Ascending aorta (tissue), 2 donors: ENCODE measurements at regions not wholly inside any gene's neighbourhood (a gene's known extent, or its start where the extent isn't known, plus 50 kb on each side); places are given as distances from the start of the nearest gene placed in this dataset.

Experiments
- DNase-seq, 2 donors: peaks; one replicate each; pipeline ENCODE4 v3.0.0-alpha.2; 2019; ENCODE audit warnings: low spot score in 2 of 2
- H3K27ac ChIP-seq, 2 donors: fragments of 200-600 bp; sonication (generic); one replicate each; pipeline ENCODE4 v1.5.1; 2016 to 2017; ENCODE audit warnings: mild to moderate bottlenecking in 1 of 2
- H3K27me3 ChIP-seq: fragments of 200-600 bp; sonication (generic); one replicate; pipeline ENCODE4 v1.5.1; 2017
- H3K36me3 ChIP-seq, 2 donors: fragments of 200-600 bp; sonication (generic); one replicate each; pipeline ENCODE4 v1.5.1; 2016
- H3K4me1 ChIP-seq, 2 donors: fragments of 200-600 bp; sonication (generic); one replicate each; pipeline ENCODE4 v1.5.1; 2016 to 2017; ENCODE audit warnings: mild to moderate bottlenecking in 1 of 2
- H3K4me3 ChIP-seq, 2 donors: fragments of 200-600 bp; sonication (generic); one replicate each; pipeline ENCODE4 v1.5.1; 2016 to 2017; ENCODE audit warnings: mild to moderate bottlenecking in 1 of 2
- H3K9me3 ChIP-seq, 2 donors: fragments of 200-600 bp; sonication (generic); one replicate each; pipeline ENCODE4 v1.5.1; 2016
- intact Hi-C: fragments of 100-400 bp; cut with DNase I; formaldehyde crosslinking; loops from one replicate; pipeline ENCODE4 v1.15.1; 2023
- TF ChIP-seq, protein P1 (sequence below), 3 experiments: fragments of 200-600 bp in 2 of 3; fragments of 450-650 bp in 1 of 3; sonication (generic) in 2 of 3; IDR thresholded peaks; one replicate each; pipeline ENCODE4 v1.5.1; 2016 to 2019; ENCODE audit warnings: antibody characterized with exemption in 3 of 3, mild to moderate bottlenecking in 1 of 3, moderate library complexity in 1 of 3

DNA sequence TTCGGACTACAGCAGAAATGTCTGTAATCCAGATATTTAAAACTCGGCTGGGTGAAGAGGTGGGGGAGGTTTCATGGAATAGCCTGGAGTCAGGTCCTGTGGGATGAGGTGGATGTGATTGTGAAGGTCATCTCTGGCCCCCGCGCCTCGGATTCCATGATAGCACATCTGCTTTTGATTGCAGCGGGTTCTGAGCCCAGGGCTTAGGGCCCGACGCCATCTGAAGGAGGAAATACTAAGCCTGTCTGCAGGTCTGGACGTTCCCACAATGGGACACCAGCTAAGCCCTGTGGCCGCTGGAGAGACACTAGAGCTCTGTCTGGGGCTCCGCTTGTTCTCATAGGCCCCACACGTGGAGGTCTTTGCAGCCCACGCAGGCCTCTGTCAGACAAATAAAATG is 328.7 kb downstream of the CXCL12 start:
- Histone ChIP-seq H3K36me3 (no peaks in the 10 kb centered on the region), H3K27me3 (no peaks in the 10 kb centered on the region), H3K4me1 (peaks cover 0 to 3% of the 10 kb centered on the region in 2 donors), H3K9me3 (no peaks in the 10 kb centered on the region), H3K27ac (no peak overlapping the region), H3K4me3 (no peak overlapping the region)
- intact Hi-C loops, result no loop called here
- DNase-seq, result no peak
- TF ChIP-seq, protein P1, sequence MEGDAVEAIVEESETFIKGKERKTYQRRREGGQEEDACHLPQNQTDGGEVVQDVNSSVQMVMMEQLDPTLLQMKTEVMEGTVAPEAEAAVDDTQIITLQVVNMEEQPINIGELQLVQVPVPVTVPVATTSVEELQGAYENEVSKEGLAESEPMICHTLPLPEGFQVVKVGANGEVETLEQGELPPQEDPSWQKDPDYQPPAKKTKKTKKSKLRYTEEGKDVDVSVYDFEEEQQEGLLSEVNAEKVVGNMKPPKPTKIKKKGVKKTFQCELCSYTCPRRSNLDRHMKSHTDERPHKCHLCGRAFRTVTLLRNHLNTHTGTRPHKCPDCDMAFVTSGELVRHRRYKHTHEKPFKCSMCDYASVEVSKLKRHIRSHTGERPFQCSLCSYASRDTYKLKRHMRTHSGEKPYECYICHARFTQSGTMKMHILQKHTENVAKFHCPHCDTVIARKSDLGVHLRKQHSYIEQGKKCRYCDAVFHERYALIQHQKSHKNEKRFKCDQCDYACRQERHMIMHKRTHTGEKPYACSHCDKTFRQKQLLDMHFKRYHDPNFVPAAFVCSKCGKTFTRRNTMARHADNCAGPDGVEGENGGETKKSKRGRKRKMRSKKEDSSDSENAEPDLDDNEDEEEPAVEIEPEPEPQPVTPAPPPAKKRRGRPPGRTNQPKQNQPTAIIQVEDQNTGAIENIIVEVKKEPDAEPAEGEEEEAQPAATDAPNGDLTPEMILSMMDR (IDR thresholded peaks at IDR 0.05), result no peak

DNA sequence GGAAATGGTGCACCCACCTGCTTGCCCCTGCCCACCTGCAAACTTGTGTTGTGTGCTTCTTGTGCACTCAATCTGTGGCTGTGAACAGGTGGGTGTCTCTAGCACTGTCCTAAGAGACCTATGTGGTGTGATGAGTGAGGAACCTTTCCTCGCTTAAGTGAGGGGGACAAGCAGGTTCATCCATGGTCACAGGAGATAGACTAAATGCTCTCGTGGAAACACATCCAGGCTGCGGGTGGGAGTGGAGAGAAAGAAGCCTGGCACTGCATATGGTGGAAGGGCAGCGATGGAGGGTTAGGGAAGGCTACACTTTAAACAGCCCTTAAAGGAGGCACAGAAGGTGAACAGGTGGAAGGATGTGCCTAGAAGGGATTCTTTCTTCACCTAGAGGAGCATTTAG is 330.9 kb downstream of the CXCL12 start:
- H3K9me3 ChIP-seq, result no peaks in the 10 kb centered on the region
- no peak overlapping the region for H3K4me3 ChIP-seq
- no peaks in the 10 kb centered on the region for H3K36me3 ChIP-seq
- peaks cover 0 to 3% of the 10 kb centered on the region in 2 donors for H3K4me1 ChIP-seq
- intact Hi-C loops, result no loop called here
- no peak overlapping the region for H3K27ac ChIP-seq
- no peak for DNase-seq
- TF ChIP-seq, protein P1 (IDR thresholded peaks at IDR 0.05), result no peak
- H3K27me3 ChIP-seq, result no peaks in the 10 kb centered on the region

DNA sequence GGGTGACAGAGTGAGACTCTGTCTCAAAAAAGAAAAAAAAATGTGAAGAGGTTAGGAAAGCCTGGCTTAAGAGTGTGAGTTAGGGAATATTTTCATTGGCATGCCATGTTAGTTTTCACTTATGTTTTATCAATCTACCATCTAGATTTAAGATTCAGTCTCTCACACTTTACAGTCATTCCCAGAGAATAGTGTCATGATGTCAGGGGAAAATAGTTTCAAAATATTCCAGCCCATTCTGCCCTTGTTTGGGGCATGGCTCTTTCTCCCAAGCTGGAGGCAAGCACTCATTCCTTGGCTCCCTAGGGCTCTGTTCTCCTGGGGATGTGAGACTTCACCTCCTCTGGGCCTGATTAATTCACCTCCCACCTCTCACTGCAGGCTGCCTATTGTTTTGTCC is 331.5 kb downstream of the CXCL12 start:
- TF ChIP-seq, protein P1 (IDR thresholded peaks at IDR 0.05), result no peak
- intact Hi-C loops, result no loop called here
- DNase-seq, result no peak

DNA sequence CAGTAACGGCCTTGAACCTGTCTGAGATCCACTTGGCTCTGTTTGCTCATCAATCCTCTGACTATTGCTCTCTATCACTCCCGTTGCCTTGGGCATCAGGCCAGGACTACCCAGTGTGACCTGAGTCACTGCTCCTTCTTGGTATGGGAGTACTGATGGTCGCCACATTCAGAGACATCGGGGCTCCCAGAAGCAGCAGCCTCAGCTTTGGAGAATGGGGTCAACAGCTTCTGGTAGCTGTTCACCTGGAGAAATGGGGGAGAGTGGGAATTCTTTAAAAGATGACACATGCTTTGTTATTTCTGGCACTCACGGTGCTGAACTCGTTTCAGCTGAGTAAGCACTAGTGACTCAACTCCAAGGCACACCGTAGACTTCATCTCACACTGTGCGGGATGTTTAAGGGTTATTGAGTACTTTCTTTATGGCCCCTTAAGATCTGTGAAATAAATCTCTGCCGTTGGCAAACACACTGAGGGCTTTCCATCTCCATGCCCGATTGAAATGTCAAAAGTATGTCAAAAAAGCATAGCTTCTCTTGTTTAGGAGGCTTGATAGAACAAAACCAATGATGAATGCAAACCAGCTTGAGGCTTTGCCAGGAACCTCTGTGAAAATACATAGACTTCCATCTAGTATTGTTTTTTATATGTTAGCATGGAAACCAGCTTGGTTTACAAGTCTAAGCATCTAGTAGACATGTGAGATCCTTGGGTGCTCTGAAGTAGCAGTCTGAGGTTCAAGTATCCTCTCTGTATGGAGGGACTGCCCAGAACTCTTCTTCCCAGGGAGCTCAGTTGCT is 333.1 kb downstream of the CXCL12 start:
- Histone ChIP-seq H3K9me3 (no peaks in the 10 kb centered on the region), H3K36me3 (no peaks in the 10 kb centered on the region), H3K4me1 (peaks cover 0 to 3% of the 10 kb centered on the region in 2 donors), H3K27ac (no peak overlapping the region), H3K4me3 (no peak overlapping the region), H3K27me3 (no peaks in the 10 kb centered on the region)
- no peak for DNase-seq
- TF ChIP-seq, protein P1 (IDR thresholded peaks at IDR 0.05), result no peak
- intact Hi-C loops, result no loop called here

More for the DNA sequence above, 331.5 kb downstream of the CXCL12 start:
- Histone ChIP-seq H3K36me3 (no peaks in the 10 kb centered on the region), H3K27ac (no peak overlapping the region), H3K4me1 (peaks cover 0 to 3% of the 10 kb centered on the region in 2 donors), H3K4me3 (no peak overlapping the region), H3K9me3 (no peaks in the 10 kb centered on the region), H3K27me3 (no peaks in the 10 kb centered on the region)

DNA sequence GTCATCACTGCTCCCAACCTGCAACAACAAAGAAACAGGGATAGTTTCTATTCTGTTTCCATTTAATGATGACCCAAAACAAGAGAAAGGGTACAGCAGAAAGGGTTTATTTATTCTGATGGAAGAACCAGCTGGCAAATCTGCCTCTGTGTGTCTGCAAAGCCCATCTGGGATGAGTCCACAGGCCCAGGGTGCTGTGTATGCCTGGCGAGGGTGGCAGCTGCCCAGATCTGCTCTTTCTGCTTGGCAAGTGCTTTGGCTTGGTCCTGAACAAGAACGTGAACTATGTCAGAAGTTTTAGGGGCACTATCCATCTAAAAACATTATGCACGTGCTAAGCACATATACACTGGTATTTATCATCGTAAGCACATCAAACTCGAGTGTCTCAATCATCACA is 333.8 kb downstream of the CXCL12 start:
- H3K4me3 ChIP-seq, result no peak overlapping the region
- TF ChIP-seq, protein P1 (IDR thresholded peaks at IDR 0.05), result no peak
- peaks cover 3 to 8% of the 10 kb centered on the region in 2 donors for H3K4me1 ChIP-seq
- DNase-seq, result no peak
- intact Hi-C loops, result no loop called here
- no peaks in the 10 kb centered on the region for H3K36me3 ChIP-seq
- H3K27me3 ChIP-seq, result no peaks in the 10 kb centered on the region
- H3K9me3 ChIP-seq, result no peaks in the 10 kb centered on the region
- H3K27ac ChIP-seq, result no peak overlapping the region
